Smooth muscle cell (in vitro differentiated cells): ENCODE measurements at regions not wholly inside any gene's neighbourhood (a gene's known extent, or its start where the extent isn't known, plus 50 kb on each side); places are given as distances from the start of the nearest gene placed in this dataset.

Source experiments
- DNase-seq: peaks from one replicate; lab custom pipeline; 2025; ENCODE audit not compliant: unreplicated experiment; lab: John Stamatoyannopoulos, UW
- H2AFZ ChIP-seq: fragments of 200-600 bp; sonication (generic); 2 replicates; pipeline ENCODE4 v1.6.0; 2016; ENCODE audit warnings: antibody characterized with exemption, low read depth, mild to moderate bottlenecking
- H3F3A ChIP-seq: fragments of 200-600 bp; sonication (generic); 2 replicates; pipeline ENCODE4 v1.6.0; 2017; ENCODE audit warnings: antibody characterized with exemption, low read depth
- H3K27ac ChIP-seq: fragments of 200-600 bp; sonication (generic); 2 replicates; pipeline ENCODE4 v1.5.1; 2016; ENCODE audit warnings: low read depth, mild to moderate bottlenecking
- H3K27me3 ChIP-seq: fragments of 200-600 bp; sonication (generic); 2 replicates; pipeline ENCODE4 v1.6.1; 2016; ENCODE audit warnings: low read depth, mild to moderate bottlenecking
- H3K36me3 ChIP-seq: fragments of 200-600 bp; sonication (generic); 2 replicates; pipeline ENCODE4 v1.5.1; 2016; ENCODE audit warnings: low read depth
- H3K4me1 ChIP-seq: fragments of 200-600 bp; sonication (generic); 2 replicates; pipeline ENCODE4 v1.5.1; 2016; ENCODE audit warnings: low read depth
- H3K4me2 ChIP-seq: fragments of 200-600 bp; sonication (generic); 2 replicates; pipeline ENCODE4 v1.6.0; 2016; ENCODE audit warnings: mild to moderate bottlenecking
- H3K4me3 ChIP-seq: fragments of 200-600 bp; sonication (generic); 2 replicates; pipeline ENCODE4 v1.5.1; 2016; ENCODE audit warnings: mild to moderate bottlenecking
- H3K79me2 ChIP-seq: fragments of 200-600 bp; sonication (generic); 2 replicates; pipeline ENCODE4 v1.6.0; 2016; ENCODE audit warnings: low read depth, mild to moderate bottlenecking
- H3K9ac ChIP-seq: fragments of 200-600 bp; sonication (generic); 2 replicates; pipeline ENCODE4 v1.6.0; 2016; ENCODE audit warnings: low read depth
- H3K9me3 ChIP-seq: fragments of 200-600 bp; sonication (generic); replicated peaks from 2 replicates; pipeline ENCODE4 v1.5.1; 2016; ENCODE audit warnings: low read depth
- H4K20me1 ChIP-seq: fragments of 200-600 bp; sonication (generic); 2 replicates; pipeline ENCODE4 v1.6.0; 2016; ENCODE audit warnings: low read depth
- WGBS: methylation state at CpG from one replicate; pipeline ENCODE4 v1.1.7; 2016; ENCODE audit warnings: low lambda C conversion rate; 5-methylcytosine and 5-hydroxymethylcytosine counted together
- TF ChIP-seq, protein P1 (sequence below): fragments of 200-600 bp; sonication (generic); IDR thresholded peaks from 2 replicates; pipeline ENCODE4 v1.5.1; 2017; ENCODE audit warnings: borderline replicate concordance, mild to moderate bottlenecking, antibody characterized with exemption; ENCODE audit not compliant: insufficient read depth, poor library complexity, severe bottlenecking

DNA sequence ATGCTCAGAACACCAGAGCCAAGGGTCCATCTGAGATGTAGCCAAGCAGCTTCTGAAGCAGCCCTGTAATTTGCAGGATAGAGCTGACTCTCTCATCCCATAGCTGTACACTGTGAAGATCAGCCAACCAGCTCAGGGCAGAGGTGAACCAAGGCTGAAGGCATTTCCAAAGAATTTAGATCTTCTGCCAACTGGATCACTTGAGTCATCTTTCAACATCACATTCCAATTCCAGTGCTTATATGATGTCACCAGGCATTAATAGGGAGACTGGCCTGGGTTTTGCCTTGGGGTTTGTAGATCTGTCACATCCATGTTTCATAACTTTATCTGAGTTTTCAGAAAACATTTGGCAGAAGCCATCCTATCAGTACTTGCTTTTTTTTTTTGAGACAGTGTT lies 98.2 kb downstream of the NR2F2 start:
- TF ChIP-seq, protein P1, sequence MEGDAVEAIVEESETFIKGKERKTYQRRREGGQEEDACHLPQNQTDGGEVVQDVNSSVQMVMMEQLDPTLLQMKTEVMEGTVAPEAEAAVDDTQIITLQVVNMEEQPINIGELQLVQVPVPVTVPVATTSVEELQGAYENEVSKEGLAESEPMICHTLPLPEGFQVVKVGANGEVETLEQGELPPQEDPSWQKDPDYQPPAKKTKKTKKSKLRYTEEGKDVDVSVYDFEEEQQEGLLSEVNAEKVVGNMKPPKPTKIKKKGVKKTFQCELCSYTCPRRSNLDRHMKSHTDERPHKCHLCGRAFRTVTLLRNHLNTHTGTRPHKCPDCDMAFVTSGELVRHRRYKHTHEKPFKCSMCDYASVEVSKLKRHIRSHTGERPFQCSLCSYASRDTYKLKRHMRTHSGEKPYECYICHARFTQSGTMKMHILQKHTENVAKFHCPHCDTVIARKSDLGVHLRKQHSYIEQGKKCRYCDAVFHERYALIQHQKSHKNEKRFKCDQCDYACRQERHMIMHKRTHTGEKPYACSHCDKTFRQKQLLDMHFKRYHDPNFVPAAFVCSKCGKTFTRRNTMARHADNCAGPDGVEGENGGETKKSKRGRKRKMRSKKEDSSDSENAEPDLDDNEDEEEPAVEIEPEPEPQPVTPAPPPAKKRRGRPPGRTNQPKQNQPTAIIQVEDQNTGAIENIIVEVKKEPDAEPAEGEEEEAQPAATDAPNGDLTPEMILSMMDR: no peak
- no peaks in the 10 kb centered on the region for H3K9me3 ChIP-seq
- H3K4me3 ChIP-seq: no peak overlapping the region
- H2AFZ ChIP-seq: no peak overlapping the region
- H3K27ac ChIP-seq: no peak overlapping the region
- no peak overlapping the region for H3K9ac ChIP-seq
- no peaks in the 10 kb centered on the region for H3K79me2 ChIP-seq
- no peak overlapping the region for H3K4me2 ChIP-seq
- peaks cover 61% of the 10 kb centered on the region for H3K27me3 ChIP-seq
- H3K36me3 ChIP-seq: no peaks in the 10 kb centered on the region
- H3K4me1 ChIP-seq: no peaks in the 10 kb centered on the region
- no peak for DNase-seq
- H4K20me1 ChIP-seq: no peaks in the 10 kb centered on the region
- no peaks in the 10 kb centered on the region for H3F3A ChIP-seq

DNA sequence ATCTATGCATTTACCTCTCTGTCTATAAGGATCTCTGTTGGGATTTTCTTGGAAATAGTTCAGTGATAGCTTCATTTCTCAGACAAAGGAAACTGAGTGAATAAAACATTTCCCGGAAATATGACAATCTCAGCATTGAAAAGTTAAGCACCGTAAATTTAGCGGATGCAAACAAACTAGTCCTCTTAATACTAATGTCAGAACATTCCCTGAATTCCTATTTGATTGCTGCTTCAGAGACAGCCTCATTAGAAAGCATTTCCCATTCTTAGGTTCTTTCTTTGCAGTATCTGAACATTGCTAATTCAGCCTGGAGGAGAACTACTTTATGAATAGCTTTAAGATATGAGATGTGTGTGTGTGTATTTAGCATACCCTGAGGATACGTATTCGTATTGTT lies 101.3 kb downstream of the NR2F2 start:
- Histone ChIP-seq H3K27ac (no peak overlapping the region), H4K20me1 (no peaks in the 10 kb centered on the region), H3K4me3 (no peak overlapping the region), H3F3A (no peaks in the 10 kb centered on the region), H3K9me3 (no peaks in the 10 kb centered on the region), H3K27me3 (peaks cover 44% of the 10 kb centered on the region), H3K4me1 (no peaks in the 10 kb centered on the region), H3K79me2 (no peaks in the 10 kb centered on the region), H3K36me3 (no peaks in the 10 kb centered on the region), H3K4me2 (no peak overlapping the region), H3K9ac (no peak overlapping the region), H2AFZ (no peak overlapping the region)
- no peak for DNase-seq
- TF ChIP-seq, protein P1: no peak
- WGBS: 70% methylated on average over 5 of the region's 5 CpGs

DNA sequence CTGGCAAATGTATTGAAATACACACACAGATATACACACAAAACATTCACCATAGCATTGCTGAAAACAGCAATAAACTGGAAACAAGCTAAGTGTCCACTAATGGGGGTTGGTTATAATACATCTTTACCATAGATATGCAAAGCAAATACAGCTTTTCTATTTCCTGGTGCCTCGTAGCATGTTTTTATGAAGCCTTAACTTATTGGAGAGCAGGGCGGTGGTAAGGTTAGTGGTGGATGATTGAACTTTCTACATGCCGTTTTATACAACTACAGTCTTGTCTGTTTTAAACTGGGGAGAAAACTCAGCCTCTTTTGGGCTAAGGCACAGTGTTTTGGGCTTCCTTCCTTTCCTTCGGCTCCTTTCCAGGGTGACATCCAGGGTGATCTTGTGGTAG lies 104.5 kb downstream of the NR2F2 start:
- Histone ChIP-seq H3K4me2 (no peak overlapping the region), H3K4me1 (no peaks in the 10 kb centered on the region), H3K9ac (no peak overlapping the region), H3F3A (no peaks in the 10 kb centered on the region), H3K27me3 (peaks cover 62% of the 10 kb centered on the region), H3K36me3 (no peaks in the 10 kb centered on the region), H3K4me3 (no peak overlapping the region), H3K79me2 (no peaks in the 10 kb centered on the region), H3K27ac (no peak overlapping the region), H2AFZ (no peak overlapping the region), H3K9me3 (no peaks in the 10 kb centered on the region), H4K20me1 (no peaks in the 10 kb centered on the region)
- WGBS: 95% methylated on average over 4 of the region's 4 CpGs
- DNase-seq: no peak
- TF ChIP-seq, protein P1: no peak

DNA sequence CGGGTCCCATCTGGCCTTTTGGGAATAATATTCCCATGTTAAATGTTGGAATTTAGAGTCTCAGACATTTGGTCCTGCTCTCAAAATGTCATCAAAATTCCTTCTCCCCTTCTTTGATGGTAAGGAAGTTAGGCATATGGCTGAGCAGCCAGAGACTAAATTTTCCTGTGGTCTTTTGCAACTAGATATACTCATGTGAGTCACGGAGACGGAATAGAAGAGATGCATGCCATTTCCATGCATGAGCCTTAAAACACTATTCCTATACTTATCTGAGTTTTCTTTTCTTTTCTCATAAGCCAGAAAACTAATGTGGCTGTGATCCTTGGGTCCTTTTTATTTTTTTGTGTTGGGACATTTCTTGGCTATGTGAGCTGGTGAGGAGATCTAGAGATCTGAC lies 105.3 kb downstream of the NR2F2 start:
- H3K27me3 ChIP-seq: peaks cover 62% of the 10 kb centered on the region
- no peaks in the 10 kb centered on the region for H3F3A ChIP-seq
- no peak overlapping the region for H3K4me2 ChIP-seq
- no peaks in the 10 kb centered on the region for H3K36me3 ChIP-seq
- TF ChIP-seq, protein P1: no peak
- H3K4me1 ChIP-seq: no peaks in the 10 kb centered on the region
- H2AFZ ChIP-seq: no peak overlapping the region
- H3K4me3 ChIP-seq: no peak overlapping the region
- H4K20me1 ChIP-seq: no peaks in the 10 kb centered on the region
- WGBS: 80% methylated on average over 3 of the region's 3 CpGs
- no peak overlapping the region for H3K27ac ChIP-seq
- DNase-seq: no peak
- H3K9me3 ChIP-seq: no peaks in the 10 kb centered on the region
- H3K79me2 ChIP-seq: no peaks in the 10 kb centered on the region
- H3K9ac ChIP-seq: no peak overlapping the region
